ENCODE measurements at regions not wholly inside any gene's neighbourhood (a gene's known extent, or its start where the extent isn't known, plus 50 kb on each side); places are given as distances from the start of the nearest gene placed in this dataset.

DNA sequence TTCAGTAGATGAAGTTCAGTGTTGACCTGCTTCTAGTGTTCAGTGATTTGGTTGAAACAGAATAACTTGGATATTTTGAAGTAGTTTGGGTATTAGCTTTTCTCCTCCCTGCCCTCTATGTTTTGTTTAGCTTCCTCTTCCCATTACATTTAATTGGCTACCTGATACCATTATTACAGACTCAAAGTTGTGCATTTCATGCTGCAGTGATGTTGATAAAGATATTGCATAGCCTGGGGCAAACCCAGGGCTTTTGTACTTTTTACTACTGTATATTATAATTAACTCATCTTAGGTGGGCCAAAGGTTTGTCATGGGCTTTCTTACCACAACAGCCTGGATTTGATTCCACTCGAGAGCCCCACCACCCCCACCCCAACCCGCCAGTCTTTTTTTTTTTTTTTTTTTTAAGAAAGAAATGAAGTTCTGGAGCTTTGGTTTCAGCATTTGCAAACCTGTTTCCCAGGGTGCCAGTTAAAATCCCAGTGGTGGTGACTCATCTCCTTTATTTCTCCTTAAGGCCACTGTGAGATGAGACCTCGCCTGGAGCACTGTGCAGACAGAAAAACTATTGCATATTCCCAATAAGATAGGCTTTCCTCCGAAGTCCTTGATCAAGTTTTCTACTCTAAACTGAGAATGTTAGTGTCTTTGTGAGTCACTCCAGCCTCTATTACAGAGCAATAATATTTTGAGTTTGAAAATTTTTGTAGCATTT, 393.7 kb upstream of the FANCL start:
- Histone ChIP-seq H3K36me3 (no peaks in the 10 kb centered on the region), H3K27me3 (replicated peaks; ENCODE audit: insufficient read depth) (no peaks in the 10 kb centered on the region), H3K4me3 (no peak overlapping the region), H3K9me3 (no peaks in the 10 kb centered on the region), H3K27ac (no peak overlapping the region), H3K4me1 (ENCODE audit: control insufficient read depth in 1 of 2, low read depth in 2 of 2) (no peaks in the 10 kb centered on the region)
- DNase-seq (ENCODE audit: low spot score) (no peak), ATAC-seq (ENCODE audit: insufficient number of reproducible peaks, low FRiP score, low read depth) (no peak)
- no peak for TF ChIP-seq CTCF (IDR thresholded peaks at IDR 0.05)

DNA sequence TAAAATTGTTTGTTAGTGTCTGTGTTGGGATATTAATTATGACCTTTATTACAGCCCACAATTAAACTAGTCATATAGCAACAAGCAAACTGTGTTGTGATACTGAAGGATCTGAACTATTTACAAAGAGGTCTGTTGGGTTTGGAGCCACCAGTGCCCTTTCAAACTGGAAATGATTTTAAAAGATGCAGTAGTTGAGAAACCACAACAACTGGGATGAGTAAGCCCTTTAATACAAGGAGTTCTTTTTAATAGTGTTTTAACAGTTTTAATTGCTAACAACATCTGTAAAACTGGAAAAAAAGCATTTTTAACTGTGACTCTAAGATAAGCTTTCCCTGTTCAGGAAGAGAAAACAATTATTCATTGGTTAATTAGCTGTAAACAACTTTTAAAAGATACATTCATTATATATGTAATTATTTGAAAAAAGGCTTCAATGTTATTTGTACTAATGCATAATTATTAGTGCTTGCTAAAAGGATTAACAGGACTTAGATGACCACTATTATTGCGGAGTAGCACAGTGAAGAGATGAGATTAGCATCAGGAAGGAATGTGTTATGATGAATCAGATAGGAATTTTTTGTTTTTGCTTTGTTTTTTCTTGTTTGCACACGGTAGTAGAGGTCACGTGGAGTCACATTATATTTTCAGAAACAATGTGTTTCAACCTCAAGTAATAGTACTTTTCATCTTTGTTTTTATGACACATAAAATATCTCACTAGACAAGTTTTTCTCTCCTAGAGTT, 392.7 kb upstream of the FANCL start:
- Histone ChIP-seq H3K27ac (no peak overlapping the region), H3K4me1 (ENCODE audit: control insufficient read depth in 1 of 2, low read depth in 2 of 2) (no peaks in the 10 kb centered on the region), H3K27me3 (replicated peaks; ENCODE audit: insufficient read depth) (no peaks in the 10 kb centered on the region), H3K36me3 (no peaks in the 10 kb centered on the region), H3K9me3 (no peaks in the 10 kb centered on the region), H3K4me3 (no peak overlapping the region)
- no peak for TF ChIP-seq CTCF (IDR thresholded peaks at IDR 0.05)
- no peak for ATAC-seq (ENCODE audit: insufficient number of reproducible peaks, low FRiP score, low read depth)
- DNase-seq (ENCODE audit: low spot score), result no peak

- H3K27me3 ChIP-seq (replicated peaks; ENCODE audit: insufficient read depth), result no peaks in the 10 kb centered on the region
- DNase-seq (ENCODE audit: low spot score), result no peak
Measured at GRCh38 chr2:58631986-58632385, 390.9 kb upstream of the FANCL start.

GRCh38 chr2:58629545-58630119, 388.5 kb upstream of the FANCL start:
- no peaks in the 10 kb centered on the region for H3K4me1 ChIP-seq (ENCODE audit: control insufficient read depth in 1 of 2, low read depth in 2 of 2)
- no peak overlapping the region for H3K27ac ChIP-seq
- no peaks in the 10 kb centered on the region for H3K36me3 ChIP-seq
- H3K27me3 ChIP-seq (replicated peaks; ENCODE audit: insufficient read depth), result no peaks in the 10 kb centered on the region
- no peaks in the 10 kb centered on the region for H3K9me3 ChIP-seq
- no peak for DNase-seq (ENCODE audit: low spot score)
- no peak overlapping the region for H3K4me3 ChIP-seq
- no peak for ATAC-seq (ENCODE audit: insufficient number of reproducible peaks, low FRiP score, low read depth)
- TF ChIP-seq CTCF (IDR thresholded peaks at IDR 0.05), result no peak

More at GRCh38 chr2:58631986-58632385, 390.9 kb upstream of the FANCL start:
- Histone ChIP-seq H3K4me1 (ENCODE audit: control insufficient read depth in 1 of 2, low read depth in 2 of 2) (no peaks in the 10 kb centered on the region), H3K27ac (no peak overlapping the region), H3K36me3 (no peaks in the 10 kb centered on the region), H3K9me3 (no peaks in the 10 kb centered on the region), H3K4me3 (no peak overlapping the region)
- no peak for TF ChIP-seq CTCF (IDR thresholded peaks at IDR 0.05)
- ATAC-seq (ENCODE audit: insufficient number of reproducible peaks, low FRiP score, low read depth), result no peak

DNA sequence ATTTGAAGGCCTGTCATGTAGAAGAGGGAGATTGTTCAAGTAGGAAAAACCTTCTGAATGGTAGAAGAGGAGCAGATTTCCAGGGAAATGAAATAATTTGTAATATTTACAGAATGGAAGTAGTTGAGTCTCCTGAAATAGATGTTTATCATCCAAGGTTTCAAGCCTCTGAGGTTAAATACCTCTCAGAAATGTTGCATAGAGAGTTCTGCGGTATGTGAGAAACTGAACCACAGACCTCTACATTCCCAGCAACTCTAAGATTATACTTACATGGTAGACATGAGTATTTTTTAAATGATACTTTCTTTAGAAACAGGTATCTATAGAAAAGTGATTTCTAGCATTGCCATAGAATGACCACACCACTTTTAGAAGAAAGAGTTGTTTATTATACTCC, 379.8 kb upstream of the FANCL start:
- ATAC-seq (ENCODE audit: insufficient number of reproducible peaks, low FRiP score, low read depth) (no peak), DNase-seq (ENCODE audit: low spot score) (no peak)
- H3K27ac ChIP-seq, result no peak overlapping the region
- no peaks in the 10 kb centered on the region for H3K27me3 ChIP-seq (replicated peaks; ENCODE audit: insufficient read depth)
- H3K4me3 ChIP-seq, result no peak overlapping the region
- H3K9me3 ChIP-seq, result no peaks in the 10 kb centered on the region
- H3K4me1 ChIP-seq (ENCODE audit: control insufficient read depth in 1 of 2, low read depth in 2 of 2), result no peaks in the 10 kb centered on the region
- no peak for TF ChIP-seq CTCF (IDR thresholded peaks at IDR 0.05)
- H3K36me3 ChIP-seq, result no peaks in the 10 kb centered on the region
